SK-N-SH (cell line): ENCODE measurements at regions not wholly inside any gene's neighbourhood (a gene's known extent, or its start where the extent isn't known, plus 50 kb on each side); places are given as distances from the start of the nearest gene placed in this dataset.

Source experiments
- CTCF ChIA-PET: fragments of 300-600, 350-600 bp; formaldehyde crosslinking; extraction: SDS; loops from one replicate; lab custom pipeline; 2021; lab: Yijun Ruan, JAX
- POLR2A ChIA-PET: fragments of 350-600 bp; sonication (Branson Sonifier 250); formaldehyde crosslinking; extraction: SDS; loops from one replicate; lab custom pipeline; 2020; ENCODE audit warnings: antibody characterized with exemption, inconsistent platforms; lab: Yijun Ruan, JAX
- DNase-seq: peaks from one replicate; pipeline ENCODE4 v3.0.0; 2012
- H2AFZ ChIP-seq: fragments of 200-600 bp; sonication (generic); 2 replicates; pipeline ENCODE4 v1.8.1; 2016; ENCODE audit warnings: antibody characterized with exemption, mild to moderate bottlenecking, low read depth
- H3F3A ChIP-seq: fragments of 200-600 bp; sonication (generic); replicated peaks from 2 replicates; pipeline ENCODE3; 2016; ENCODE audit warnings: antibody characterized with exemption, mild to moderate bottlenecking; ENCODE audit not compliant: insufficient read depth
- H3K27ac ChIP-seq, 2 experiments: fragments of 200-500 bp in 1 of 2; fragments of 200-600 bp in 1 of 2; sonication (Bioruptor generic) in 1 of 2; sonication (generic), shearing (Covaris generic) in 1 of 2; 2 replicates each; pipeline versions ENCODE4 v1.5.1 to v1.6.1; 2014 to 2016; ENCODE audit warnings: low read depth in 2 of 2, inconsistent platforms in 1 of 2, low read length in 1 of 2, mild to moderate bottlenecking in 1 of 2, mixed read lengths in 1 of 2
- H3K27me3 ChIP-seq: fragments of 200-600 bp; sonication (generic), shearing (Covaris generic); 2 replicates; pipeline ENCODE4 v1.6.1; 2016; ENCODE audit warnings: mixed run types; ENCODE audit not compliant: insufficient read depth
- H3K36me3 ChIP-seq, 2 experiments: fragments of 200-500 bp in 1 of 2; fragments of 200-600 bp in 1 of 2; sonication (Bioruptor generic) in 1 of 2; sonication (generic) in 1 of 2; replicated peaks in 1 of 2; 2 replicates each; pipeline versions ENCODE3 to v1.5.1; 2014 to 2016; ENCODE audit warnings: low read length in 1 of 2, mild to moderate bottlenecking in 1 of 2; ENCODE audit not compliant: insufficient read depth in 2 of 2, control insufficient read depth in 1 of 2
- H3K4me1 ChIP-seq, 2 experiments: fragments of 200-500 bp in 1 of 2; fragments of 200-600 bp in 1 of 2; sonication (Bioruptor generic) in 1 of 2; sonication (generic), shearing (Covaris generic) in 1 of 2; 2 replicates each; pipeline versions ENCODE4 v1.5.1 to v1.6.1; 2014 to 2016; ENCODE audit warnings: low read depth in 1 of 2, low read length in 1 of 2, mixed run types in 1 of 2; ENCODE audit not compliant: insufficient read depth in 2 of 2, control insufficient read depth in 1 of 2
- H3K4me2 ChIP-seq: fragments of 200-600 bp; sonication (generic), shearing (Covaris generic); 2 replicates; pipeline ENCODE4 v1.6.1; 2017; ENCODE audit warnings: mixed run types
- H3K4me3 ChIP-seq, 2 experiments: fragments of 200-500 bp in 1 of 2; fragments of 200-600 bp in 1 of 2; sonication (Bioruptor generic) in 1 of 2; sonication (generic), shearing (Covaris generic) in 1 of 2; 2 replicates each; pipeline versions ENCODE4 v1.5.1 to v1.8.1; 2014 to 2016; ENCODE audit warnings: low read depth in 2 of 2, inconsistent platforms in 1 of 2, low read length in 1 of 2, mild to moderate bottlenecking in 1 of 2, mixed read lengths in 1 of 2, moderate library complexity in 1 of 2
- H3K79me2 ChIP-seq: fragments of 200-600 bp; sonication (generic); 2 replicates; pipeline ENCODE4 v1.8.1; 2017; ENCODE audit warnings: mild to moderate bottlenecking; ENCODE audit not compliant: insufficient read depth
- H3K9ac ChIP-seq: fragments of 200-600 bp; sonication (generic); 2 replicates; pipeline ENCODE4 v1.6.1; 2017; ENCODE audit warnings: mixed run types
- H3K9me2 ChIP-seq: fragments of 200-600 bp; sonication (generic); 2 replicates; pipeline ENCODE4 v1.6.1; 2017; ENCODE audit warnings: mixed run types
- H3K9me3 ChIP-seq: fragments of 200-600 bp; sonication (generic); 2 replicates; pipeline ENCODE4 v1.6.1; 2017; ENCODE audit warnings: mixed run types, mild to moderate bottlenecking, moderate library complexity
- H4K20me1 ChIP-seq: fragments of 200-600 bp; sonication (generic); 2 replicates; pipeline ENCODE4 v1.6.1; 2017; ENCODE audit warnings: mild to moderate bottlenecking, mixed run types; ENCODE audit not compliant: insufficient read depth
- CHD2 ChIP-seq: fragments of 150-350 bp; IDR thresholded peaks from 2 replicates; pipeline ENCODE4 v1.6.1; 2018; ENCODE audit warnings: low read length; ENCODE audit not compliant: partially characterized antibody
- CTCF ChIP-seq: fragments of 200-600 bp; sonication (generic); IDR thresholded peaks from 2 replicates; pipeline ENCODE4 v1.6.1; 2017; ENCODE audit warnings: antibody characterized with exemption, mild to moderate bottlenecking, moderate library complexity
- EP300 ChIP-seq, 2 experiments: IDR thresholded peaks; 2 replicates each; pipeline versions ENCODE4 v1.4.0 to v1.6.1; 2012; ENCODE audit warnings: borderline replicate concordance in 1 of 2, low read depth in 1 of 2, low read length in 1 of 2
- FOXM1 ChIP-seq: IDR thresholded peaks from 2 replicates; pipeline ENCODE4 v1.4.0; 2012; ENCODE audit warnings: low read depth, mild to moderate bottlenecking
- MEF2A ChIP-seq: IDR thresholded peaks from 2 replicates; pipeline ENCODE4 v1.4.0; 2012; ENCODE audit warnings: low read depth, borderline replicate concordance
- NFIC ChIP-seq: IDR thresholded peaks from 2 replicates; pipeline ENCODE4 v1.4.0; 2012; ENCODE audit warnings: borderline replicate concordance
- PBX3 ChIP-seq: IDR thresholded peaks from 2 replicates; pipeline ENCODE4; 2012
- POLR2AphosphoS5 ChIP-seq: IDR thresholded peaks from 2 replicates; pipeline ENCODE4 v1.6.1; 2012; ENCODE audit warnings: low read depth, low read length
- RAD21 ChIP-seq: IDR thresholded peaks from 2 replicates; pipeline ENCODE4 v1.6.1; 2012; ENCODE audit warnings: mild to moderate bottlenecking, low read length
- RCOR1 ChIP-seq: fragments of 150-350 bp; IDR thresholded peaks from 2 replicates; pipeline ENCODE4 v1.6.1; 2017; ENCODE audit warnings: antibody characterized with exemption, low read length
- RFX5 ChIP-seq: IDR thresholded peaks from 2 replicates; pipeline ENCODE4 v1.6.1; 2012; ENCODE audit warnings: mild to moderate bottlenecking, improper control_type of control experiment, low read length
- RXRA ChIP-seq: IDR thresholded peaks from 2 replicates; pipeline ENCODE4 v1.4.0; 2012; ENCODE audit warnings: low read depth, mild to moderate bottlenecking, borderline replicate concordance
- TAF1 ChIP-seq: IDR thresholded peaks from 2 replicates; pipeline ENCODE4 v1.6.1; 2012; ENCODE audit warnings: low read depth, mild to moderate bottlenecking, low read length, moderate library complexity, borderline replicate concordance
- TCF12 ChIP-seq: IDR thresholded peaks from 2 replicates; pipeline ENCODE4 v1.4.0; 2012
- TEAD4 ChIP-seq: IDR thresholded peaks from 2 replicates; pipeline ENCODE4 v1.4.0; 2012; ENCODE audit warnings: mild to moderate bottlenecking, borderline replicate concordance; ENCODE audit not compliant: insufficient read depth
- YY1 ChIP-seq: IDR thresholded peaks from 2 replicates; pipeline ENCODE4 v1.4.0; 2012; ENCODE audit warnings: low read depth, mild to moderate bottlenecking
- WGBS: methylation state at CpG from one replicate; pipeline ENCODE4 v1.1.6; 2017; ENCODE audit warnings: low lambda C conversion rate; 5-methylcytosine and 5-hydroxymethylcytosine counted together
- TF ChIP-seq, protein P1 (sequence below): IDR thresholded peaks from 2 replicates; pipeline ENCODE4 v1.4.0; 2012; ENCODE audit warnings: low read depth, borderline replicate concordance
- TF ChIP-seq, protein P2 (sequence below): IDR thresholded peaks from 2 replicates; pipeline ENCODE4 v1.4.0; 2012; ENCODE audit warnings: low read depth, borderline replicate concordance

DNA sequence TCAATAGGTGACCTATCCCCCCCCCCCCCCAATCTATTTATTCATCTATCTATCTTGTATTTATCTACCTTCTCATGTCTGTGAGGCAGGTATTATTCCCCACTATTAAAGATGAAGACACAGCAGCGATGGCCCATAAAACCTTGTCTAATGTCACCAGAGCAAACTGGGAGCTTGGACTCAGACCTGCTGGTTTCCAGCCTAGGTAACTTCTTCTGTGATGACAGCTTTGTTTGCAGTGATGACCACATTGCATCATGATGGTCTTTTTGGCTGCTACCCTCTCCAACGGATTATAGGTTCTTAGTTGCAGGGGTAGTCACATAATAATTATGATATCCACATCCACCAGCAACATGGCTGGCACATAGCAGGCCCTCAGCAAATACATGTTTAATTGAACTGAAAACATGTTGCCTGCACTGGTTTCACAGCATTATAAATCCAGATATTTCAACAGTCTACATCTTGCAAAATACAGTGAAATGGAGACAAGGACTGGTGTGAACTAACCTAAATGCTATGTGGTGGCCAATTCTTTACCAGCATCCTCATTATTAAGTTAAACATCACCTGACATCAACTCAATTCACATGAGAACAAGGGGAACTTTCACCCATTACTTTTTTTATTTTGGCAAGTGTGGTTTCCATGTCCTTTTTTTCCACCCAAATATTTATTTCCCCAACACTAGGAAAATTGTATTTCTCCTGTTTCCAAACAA lies 712.5 kb upstream of the NRSN1 start:
- Histone ChIP-seq H3K79me2 (no peaks in the 10 kb centered on the region), H3K36me3 (no peaks in the 10 kb centered on the region), H2AFZ (no peak overlapping the region), H4K20me1 (no peaks in the 10 kb centered on the region), H3K27ac (peak overlapping the region; percentile 10 to 92; a peak in 3 of 4 replicates), H3K9ac (no peak overlapping the region), H3K27me3 (no peaks in the 10 kb centered on the region), H3K4me1 (peaks cover 0 to 9% of the 10 kb centered on the region in 2 experiments; a peak in 3 of 4 replicates)
- WGBS = 48% methylated on average over 2 of the region's 2 CpGs
- DNase-seq = no peak
- POLR2A ChIA-PET = no interaction called here
- no peak for TF ChIP-seq TAF1
- no peak for TF ChIP-seq RAD21
- TF ChIP-seq TEAD4 = no peak
- TF ChIP-seq YY1 = no peak
- TF ChIP-seq, protein P1, sequence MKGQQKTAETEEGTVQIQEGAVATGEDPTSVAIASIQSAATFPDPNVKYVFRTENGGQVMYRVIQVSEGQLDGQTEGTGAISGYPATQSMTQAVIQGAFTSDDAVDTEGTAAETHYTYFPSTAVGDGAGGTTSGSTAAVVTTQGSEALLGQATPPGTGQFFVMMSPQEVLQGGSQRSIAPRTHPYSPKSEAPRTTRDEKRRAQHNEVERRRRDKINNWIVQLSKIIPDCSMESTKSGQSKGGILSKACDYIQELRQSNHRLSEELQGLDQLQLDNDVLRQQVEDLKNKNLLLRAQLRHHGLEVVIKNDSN = no peak
- TF ChIP-seq, all 33 proteins: peak for 0
- Histone ChIP-seq H3K9me2 (no peaks in the 10 kb centered on the region), H3K4me2 (no peak overlapping the region), H3K4me3 (no peak overlapping the region), H3F3A (no peaks in the 10 kb centered on the region), H3K9me3 (no peaks in the 10 kb centered on the region)
- CTCF ChIA-PET = interaction anchor here (1.4 to 1.8 kb wide), 2 partner anchors 28 to 32 kb away, joined by 4 to 6 read pairs; no protein-coding TSS in a partner anchor

- Histone ChIP-seq H3K9me2 (no peaks in the 10 kb centered on the region), H3K4me3 (no peak overlapping the region), H3K4me2 (no peak overlapping the region), H3K36me3 (no peaks in the 10 kb centered on the region), H3K27ac (peak overlapping the region; percentile 10 to 92; a peak in 3 of 4 replicates), H3K27me3 (no peaks in the 10 kb centered on the region), H3K4me1 (peaks cover 0 to 9% of the 10 kb centered on the region in 2 experiments; a peak in 3 of 4 replicates), H3K79me2 (no peaks in the 10 kb centered on the region), H3F3A (no peaks in the 10 kb centered on the region), H3K9ac (no peak overlapping the region), H4K20me1 (no peaks in the 10 kb centered on the region), H2AFZ (no peak overlapping the region), H3K9me3 (no peaks in the 10 kb centered on the region)
- TF ChIP-seq PBX3 = 0 out of 2 replicates have a peak, but pooled peaks have one; percentile 12
- peak; percentile 9; the same call in 1 of the 2 replicates for TF ChIP-seq TCF12
- TF ChIP-seq FOXM1 = no peak
- no peak for TF ChIP-seq RXRA
- no peak for TF ChIP-seq POLR2AphosphoS5
- TF ChIP-seq EP300 (IDR thresholded peaks at IDR 0.05; ENCODE audit: borderline replicate concordance in 1 of 2, low read depth in 1 of 2, low read length in 1 of 2) = peak in 1 of 2 experiments; percentile 6; a peak in 1 of 4 replicates
- TF ChIP-seq MEF2A = no peak
- TF ChIP-seq NFIC = no peak
- TF ChIP-seq YY1 = no peak
- TF ChIP-seq CTCF = peak; percentile 52
- TF ChIP-seq RAD21 = peak; percentile 66
- TF ChIP-seq CHD2 = no peak
- TF ChIP-seq RFX5 = no peak
- TF ChIP-seq, protein P2, sequence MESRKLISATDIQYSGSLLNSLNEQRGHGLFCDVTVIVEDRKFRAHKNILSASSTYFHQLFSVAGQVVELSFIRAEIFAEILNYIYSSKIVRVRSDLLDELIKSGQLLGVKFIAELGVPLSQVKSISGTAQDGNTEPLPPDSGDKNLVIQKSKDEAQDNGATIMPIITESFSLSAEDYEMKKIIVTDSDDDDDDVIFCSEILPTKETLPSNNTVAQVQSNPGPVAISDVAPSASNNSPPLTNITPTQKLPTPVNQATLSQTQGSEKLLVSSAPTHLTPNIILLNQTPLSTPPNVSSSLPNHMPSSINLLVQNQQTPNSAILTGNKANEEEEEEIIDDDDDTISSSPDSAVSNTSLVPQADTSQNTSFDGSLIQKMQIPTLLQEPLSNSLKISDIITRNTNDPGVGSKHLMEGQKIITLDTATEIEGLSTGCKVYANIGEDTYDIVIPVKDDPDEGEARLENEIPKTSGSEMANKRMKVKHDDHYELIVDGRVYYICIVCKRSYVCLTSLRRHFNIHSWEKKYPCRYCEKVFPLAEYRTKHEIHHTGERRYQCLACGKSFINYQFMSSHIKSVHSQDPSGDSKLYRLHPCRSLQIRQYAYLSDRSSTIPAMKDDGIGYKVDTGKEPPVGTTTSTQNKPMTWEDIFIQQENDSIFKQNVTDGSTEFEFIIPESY = no peak
- no peak; the same call in 1 of the 2 replicates for TF ChIP-seq RCOR1
- peak; percentile 26 for DNase-seq
- WGBS = 18% methylated on average over 2 of the region's 2 CpGs
- CTCF ChIA-PET = interaction anchor here (1.1 to 1.8 kb wide), 3 partner anchors 28 to 234 kb away, joined by 3 to 6 read pairs (median 4); no protein-coding TSS in a partner anchor
- POLR2A ChIA-PET = interaction anchor here (0.6 to 0.7 kb wide), 2 partner anchors 198 to 1820 kb away, joined by 3 read pairs; partner anchors contain the start of gene SOX4
Measured at GRCh38 chr6:23414051-23414445, 712.0 kb upstream of the NRSN1 start.
